K562 (cell line): ENCODE measurements at regions not wholly inside any gene's neighbourhood (a gene's known extent, or its start where the extent isn't known, plus 50 kb on each side); places are given as distances from the start of the nearest gene placed in this dataset.

Experiments
- ATAC-seq: fragments of 200-7000 bp; cut with Tn5 transposase; 3 replicates; pipeline ENCODE4 v1.9.1; 2020; ENCODE audit warnings: moderate library complexity
- BruUV-seq: library from RNA; stranded (reverse); fragments of 400-500 nt; replicated peaks from 2 replicates; lab custom pipeline; 2021; lab: Mats Ljungman, UMichigan
- CTCF ChIA-PET: fragments of 300-600 bp; formaldehyde crosslinking; extraction: SDS; loops from one replicate; lab custom pipeline; 2021; ENCODE audit warnings: low intra/inter-chr PET ratio; lab: Yijun Ruan, JAX
- POLR2A ChIA-PET: fragments of 300-600, 350-650 bp; sonication (Branson Sonifier 250); formaldehyde crosslinking; extraction: SDS; loops from one replicate; lab custom pipeline; 2021; ENCODE audit warnings: antibody characterized with exemption, inconsistent platforms; lab: Yijun Ruan, JAX
- DNase-seq, 4 experiments: peaks; one replicate each; pipeline versions ENCODE4 v3.0.0 to v3.0.0-alpha.2; 2011 to 2018; ENCODE audit warnings: low spot score in 3 of 4, mixed read lengths in 3 of 4; ENCODE audit errors: extremely low read depth in 1 of 4
- FAIRE-seq: peaks from 2 replicates; lab custom pipeline; 2011; peaks lifted over from hg19 to GRCh38; lab: Jason Lieb, UNC
- H2AFZ ChIP-seq: 2 replicates; pipeline ENCODE4 v1.6.0; 2011; ENCODE audit warnings: low read depth, low read length, control low read depth, inconsistent platforms
- H3K27ac ChIP-seq: fragments of 200-600 bp; 3 replicates; pipeline ENCODE4 v1.8.0; 2011; ENCODE audit warnings: low read depth, mild to moderate bottlenecking, control low read depth, inconsistent platforms, low read length, moderate library complexity, mixed read lengths; ENCODE audit errors: extremely low read depth
- H3K27me3 ChIP-seq, 2 experiments: fragments of 300-600 bp in 1 of 2; 2 replicates in 1 of 2; 3 replicates in 1 of 2; pipeline versions ENCODE4 v1.6.0 to v1.8.0; 2011; ENCODE audit warnings: inconsistent platforms in 2 of 2, low read length in 2 of 2, mild to moderate bottlenecking in 1 of 2, mixed read lengths in 1 of 2, moderate library complexity in 1 of 2; ENCODE audit not compliant: control insufficient read depth in 2 of 2, insufficient read depth in 2 of 2
- H3K36me3 ChIP-seq: fragments of 300-600 bp; 3 replicates; pipeline ENCODE4 v1.8.0; 2011; ENCODE audit warnings: mild to moderate bottlenecking, low read length, inconsistent platforms; ENCODE audit not compliant: control insufficient read depth, insufficient read depth
- H3K4me1 ChIP-seq, 2 experiments: fragments of 200-600 bp in 1 of 2; replicated peaks in 1 of 2; 2 replicates in 1 of 2; 3 replicates in 1 of 2; pipeline versions ENCODE4 v1.5.1 to v1.8.0; 2011; ENCODE audit warnings: inconsistent platforms in 2 of 2, low read length in 2 of 2, mild to moderate bottlenecking in 1 of 2, mixed read lengths in 1 of 2, moderate library complexity in 1 of 2; ENCODE audit not compliant: control insufficient read depth in 2 of 2, insufficient read depth in 2 of 2
- H3K4me2 ChIP-seq: 2 replicates; pipeline ENCODE4 v1.6.1; 2011; ENCODE audit warnings: low read length, control low read depth, inconsistent platforms, mixed read lengths; ENCODE audit not compliant: insufficient read depth
- H3K4me3 ChIP-seq: fragments of 200-600 bp; sonication (generic), shearing (Covaris generic); 2 replicates; pipeline ENCODE4 v1.5.1; 2016; ENCODE audit warnings: control low read depth, inconsistent platforms
- H3K79me2 ChIP-seq: fragments of 200-600 bp; 3 replicates; pipeline ENCODE4 v1.8.0; 2011; ENCODE audit warnings: low read length, inconsistent platforms; ENCODE audit not compliant: control insufficient read depth, insufficient read depth
- H3K9ac ChIP-seq, 2 experiments: 2 replicates each; pipeline versions ENCODE4 v1.6.0 to v1.6.1; 2011; ENCODE audit warnings: low read depth in 2 of 2, low read length in 2 of 2, control low read depth in 1 of 2, inconsistent platforms in 1 of 2, mild to moderate bottlenecking in 1 of 2, mixed read lengths in 1 of 2; ENCODE audit not compliant: insufficient read depth in 1 of 2
- H3K9me1 ChIP-seq: one replicate; pipeline ENCODE4 v1.6.0; 2011; ENCODE audit warnings: inconsistent platforms, mild to moderate bottlenecking, low read length, moderate library complexity; ENCODE audit not compliant: control insufficient read depth, insufficient read depth
- H3K9me3 ChIP-seq: replicated peaks from 2 replicates; pipeline ENCODE4 v1.5.1; 2011; ENCODE audit warnings: low read depth, low read length, inconsistent platforms; ENCODE audit not compliant: control insufficient read depth, insufficient read depth
- H4K20me1 ChIP-seq: replicated peaks from 2 replicates; pipeline ENCODE4 v1.6.1; 2011; ENCODE audit warnings: low read length, inconsistent platforms, mixed read lengths; ENCODE audit not compliant: control insufficient read depth, insufficient read depth
- CHCHD3 ChIP-seq: fragments of 250-450 bp; sonication (Bioruptor Pico); IDR thresholded peaks from 2 replicates; pipeline ENCODE4 v2.1.2; 2022; ENCODE audit warnings: mild to moderate bottlenecking
- HNRNPH1 ChIP-seq: fragments of 200-400 bp; formaldehyde crosslinking; optimal IDR thresholded peaks from 2 replicates; pipeline ENCODE3; 2017; ENCODE audit warnings: low read depth, mild to moderate bottlenecking, low read length, moderate library complexity
- HNRNPL ChIP-seq: fragments of 200-400 bp; formaldehyde crosslinking; IDR thresholded peaks from 2 replicates; pipeline ENCODE4 v1.6.1; 2017; ENCODE audit warnings: low read depth, mild to moderate bottlenecking, low read length
- WHSC1 ChIP-seq: IDR thresholded peaks from one replicate; pipeline ENCODE4 v1.6.1; 2012; ENCODE audit warnings: low read length, control low read depth, inconsistent platforms
- ZFP30 ChIP-seq: fragments of 250-450 bp; sonication (Bioruptor Pico); IDR thresholded peaks from 2 replicates; pipeline ENCODE4 v1.8.0; 2022; ENCODE audit warnings: moderate library complexity, mild to moderate bottlenecking, inconsistent platforms, borderline replicate concordance
- ZNF232 ChIP-seq: sonication (generic); formaldehyde crosslinking; IDR thresholded peaks from 2 replicates; pipeline ENCODE4 v1.8.0; 2022; ENCODE audit warnings: mild to moderate bottlenecking, missing genetic modification reagents
- ZNF561 ChIP-seq: fragments of 450-650 bp; formaldehyde crosslinking; conservative IDR thresholded peaks from 2 replicates; pipeline ENCODE4 v1.4.0; 2020; ENCODE audit warnings: mild to moderate bottlenecking, moderate library complexity
- ZNF707 ChIP-seq: fragments of 250-450 bp; sonication (Bioruptor Pico); conservative IDR thresholded peaks from 2 replicates; pipeline ENCODE4 v1.8.0; 2022; ENCODE audit warnings: inconsistent platforms, mild to moderate bottlenecking, moderate library complexity
- in situ Hi-C: fragments of 300-500 bp; cut with MboI; formaldehyde crosslinking; loops from 4 replicates; pipeline ENCODE4 v1.15.0; 2018; ENCODE audit warnings: inconsistent platforms, mixed read lengths
- intact Hi-C: fragments of 100-400 bp; cut with micrococcal nuclease; formaldehyde crosslinking; loops from 2 replicates; pipeline ENCODE4 v1.14.2; 2022
- TF ChIP-seq, protein P1 (sequence below): fragments of 250-450 bp; sonication (Bioruptor Pico); IDR thresholded peaks from 2 replicates; pipeline ENCODE4 v1.5.0; 2021; ENCODE audit warnings: mild to moderate bottlenecking, borderline replicate concordance
- TF ChIP-seq, protein P2 (sequence below): fragments of 250-450 bp; sonication (Bioruptor Pico); IDR thresholded peaks from 2 replicates; pipeline ENCODE4 v1.8.0; 2022; ENCODE audit warnings: inconsistent platforms
- TF ChIP-seq, protein P3 (sequence below): fragments of 450-650 bp; IDR thresholded peaks from 2 replicates; pipeline ENCODE4 v1.6.1; 2017; ENCODE audit warnings: mild to moderate bottlenecking, moderate library complexity
- TF ChIP-seq, protein P4 (sequence below): fragments of 450-650 bp; IDR thresholded peaks from 2 replicates; pipeline ENCODE4 v1.6.1; 2017; ENCODE audit warnings: antibody characterized with exemption
- TF ChIP-seq, protein P5 (sequence below): fragments of 450-650 bp; formaldehyde crosslinking; IDR thresholded peaks from 2 replicates; pipeline ENCODE4 v1.4.0; 2020; ENCODE audit warnings: mild to moderate bottlenecking, moderate library complexity

DNA sequence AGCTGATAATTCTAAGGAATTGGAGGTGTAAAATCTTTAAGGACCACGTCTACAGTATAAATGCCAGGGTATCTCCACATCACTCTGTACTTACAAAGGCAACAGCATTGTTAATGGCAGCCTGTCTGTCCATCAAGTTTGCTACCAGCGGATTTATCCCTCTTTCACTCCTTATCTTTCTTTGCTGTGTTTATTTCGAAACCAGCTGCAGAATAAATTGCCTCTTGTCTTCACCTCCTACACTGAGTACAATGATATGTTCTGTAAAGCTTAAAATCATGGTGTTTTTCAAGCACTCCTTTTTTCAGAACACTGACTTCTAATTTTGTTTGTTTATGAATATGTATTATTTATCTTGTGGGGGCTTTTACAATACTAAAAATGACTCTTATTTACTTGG lies 1088.1 kb downstream of the NR2F1-AS1 start (continued):
- TF ChIP-seq HNRNPL (no peak), WHSC1 (no peak)
- TF ChIP-seq, protein P1, sequence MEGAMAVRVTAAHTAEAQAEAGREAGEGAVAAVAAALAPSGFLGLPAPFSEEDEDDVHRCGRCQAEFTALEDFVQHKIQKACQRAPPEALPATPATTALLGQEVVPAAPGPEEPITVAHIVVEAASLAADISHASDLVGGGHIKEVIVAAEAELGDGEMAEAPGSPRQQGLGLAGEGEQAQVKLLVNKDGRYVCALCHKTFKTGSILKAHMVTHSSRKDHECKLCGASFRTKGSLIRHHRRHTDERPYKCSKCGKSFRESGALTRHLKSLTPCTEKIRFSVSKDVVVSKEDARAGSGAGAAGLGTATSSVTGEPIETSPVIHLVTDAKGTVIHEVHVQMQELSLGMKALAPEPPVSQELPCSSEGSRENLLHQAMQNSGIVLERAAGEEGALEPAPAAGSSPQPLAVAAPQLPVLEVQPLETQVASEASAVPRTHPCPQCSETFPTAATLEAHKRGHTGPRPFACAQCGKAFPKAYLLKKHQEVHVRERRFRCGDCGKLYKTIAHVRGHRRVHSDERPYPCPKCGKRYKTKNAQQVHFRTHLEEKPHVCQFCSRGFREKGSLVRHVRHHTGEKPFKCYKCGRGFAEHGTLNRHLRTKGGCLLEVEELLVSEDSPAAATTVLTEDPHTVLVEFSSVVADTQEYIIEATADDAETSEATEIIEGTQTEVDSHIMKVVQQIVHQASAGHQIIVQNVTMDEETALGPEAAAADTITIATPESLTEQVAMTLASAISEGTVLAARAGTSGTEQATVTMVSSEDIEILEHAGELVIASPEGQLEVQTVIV (CRISPR knock-in tag), result no peak

DNA sequence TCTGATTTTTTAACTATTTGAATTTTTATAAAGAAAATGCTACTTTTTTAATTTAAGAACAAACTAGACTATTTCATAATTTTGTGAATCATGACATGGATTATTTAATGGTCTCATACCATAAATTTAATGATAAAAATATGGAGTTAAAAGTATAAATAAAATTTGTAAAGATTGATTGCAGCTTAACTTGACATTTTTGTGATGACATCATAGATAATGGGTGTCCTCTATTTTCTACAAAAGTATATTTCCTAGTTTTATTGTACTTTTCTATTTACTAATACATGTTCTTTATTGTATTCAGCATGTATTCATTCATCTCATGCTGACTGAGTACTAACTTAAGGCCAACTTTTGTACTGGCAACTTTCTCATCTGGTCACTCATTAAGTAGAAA lies 1096.5 kb downstream of the NR2F1-AS1 start:
- no peaks in the 10 kb centered on the region for H3K36me3 ChIP-seq
- ChIA-PET POLR2A (no interaction called here), CTCF (no interaction called here)
- H3K9me3 ChIP-seq, result 0 out of 2 replicates have a peak, but pooled peaks cover 2% of the 10 kb centered on the region
- H2AFZ ChIP-seq, result no peak overlapping the region
- H3K79me2 ChIP-seq, result no peaks in the 10 kb centered on the region
- in situ Hi-C loops (no loop called here), intact Hi-C loops (no loop called here)
- H3K4me3 ChIP-seq, result no peak overlapping the region
- ATAC-seq (no peak), DNase-seq (no peak), FAIRE-seq (no peak)
- H3K4me2 ChIP-seq, result no peak overlapping the region
- no peak overlapping the region for H3K27ac ChIP-seq
- H3K27me3 ChIP-seq, result no peaks in the 10 kb centered on the region
- no peak overlapping the region for H3K9ac ChIP-seq
- H3K4me1 ChIP-seq, result no peaks in the 10 kb centered on the region
- no peaks in the 10 kb centered on the region for H4K20me1 ChIP-seq
- H3K9me1 ChIP-seq, result no peaks in the 10 kb centered on the region
- BruUV-seq, result no TSS peak
- TF ChIP-seq ZNF232 (no peak), ZNF561 (CRISPR knock-in tag) (no peak), CHCHD3 (CRISPR knock-in tag) (no peak), ZFP30 (no peak), HNRNPH1 (no peak), ZNF707 (CRISPR knock-in tag) (no peak)
- TF ChIP-seq, protein P2, sequence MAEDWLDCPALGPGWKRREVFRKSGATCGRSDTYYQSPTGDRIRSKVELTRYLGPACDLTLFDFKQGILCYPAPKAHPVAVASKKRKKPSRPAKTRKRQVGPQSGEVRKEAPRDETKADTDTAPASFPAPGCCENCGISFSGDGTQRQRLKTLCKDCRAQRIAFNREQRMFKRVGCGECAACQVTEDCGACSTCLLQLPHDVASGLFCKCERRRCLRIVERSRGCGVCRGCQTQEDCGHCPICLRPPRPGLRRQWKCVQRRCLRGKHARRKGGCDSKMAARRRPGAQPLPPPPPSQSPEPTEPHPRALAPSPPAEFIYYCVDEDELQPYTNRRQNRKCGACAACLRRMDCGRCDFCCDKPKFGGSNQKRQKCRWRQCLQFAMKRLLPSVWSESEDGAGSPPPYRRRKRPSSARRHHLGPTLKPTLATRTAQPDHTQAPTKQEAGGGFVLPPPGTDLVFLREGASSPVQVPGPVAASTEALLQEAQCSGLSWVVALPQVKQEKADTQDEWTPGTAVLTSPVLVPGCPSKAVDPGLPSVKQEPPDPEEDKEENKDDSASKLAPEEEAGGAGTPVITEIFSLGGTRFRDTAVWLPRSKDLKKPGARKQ, result no peak
- TF ChIP-seq, protein P3, sequence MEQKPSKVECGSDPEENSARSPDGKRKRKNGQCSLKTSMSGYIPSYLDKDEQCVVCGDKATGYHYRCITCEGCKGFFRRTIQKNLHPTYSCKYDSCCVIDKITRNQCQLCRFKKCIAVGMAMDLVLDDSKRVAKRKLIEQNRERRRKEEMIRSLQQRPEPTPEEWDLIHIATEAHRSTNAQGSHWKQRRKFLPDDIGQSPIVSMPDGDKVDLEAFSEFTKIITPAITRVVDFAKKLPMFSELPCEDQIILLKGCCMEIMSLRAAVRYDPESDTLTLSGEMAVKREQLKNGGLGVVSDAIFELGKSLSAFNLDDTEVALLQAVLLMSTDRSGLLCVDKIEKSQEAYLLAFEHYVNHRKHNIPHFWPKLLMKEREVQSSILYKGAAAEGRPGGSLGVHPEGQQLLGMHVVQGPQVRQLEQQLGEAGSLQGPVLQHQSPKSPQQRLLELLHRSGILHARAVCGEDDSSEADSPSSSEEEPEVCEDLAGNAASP, result no peak
- TF ChIP-seq, protein P4, sequence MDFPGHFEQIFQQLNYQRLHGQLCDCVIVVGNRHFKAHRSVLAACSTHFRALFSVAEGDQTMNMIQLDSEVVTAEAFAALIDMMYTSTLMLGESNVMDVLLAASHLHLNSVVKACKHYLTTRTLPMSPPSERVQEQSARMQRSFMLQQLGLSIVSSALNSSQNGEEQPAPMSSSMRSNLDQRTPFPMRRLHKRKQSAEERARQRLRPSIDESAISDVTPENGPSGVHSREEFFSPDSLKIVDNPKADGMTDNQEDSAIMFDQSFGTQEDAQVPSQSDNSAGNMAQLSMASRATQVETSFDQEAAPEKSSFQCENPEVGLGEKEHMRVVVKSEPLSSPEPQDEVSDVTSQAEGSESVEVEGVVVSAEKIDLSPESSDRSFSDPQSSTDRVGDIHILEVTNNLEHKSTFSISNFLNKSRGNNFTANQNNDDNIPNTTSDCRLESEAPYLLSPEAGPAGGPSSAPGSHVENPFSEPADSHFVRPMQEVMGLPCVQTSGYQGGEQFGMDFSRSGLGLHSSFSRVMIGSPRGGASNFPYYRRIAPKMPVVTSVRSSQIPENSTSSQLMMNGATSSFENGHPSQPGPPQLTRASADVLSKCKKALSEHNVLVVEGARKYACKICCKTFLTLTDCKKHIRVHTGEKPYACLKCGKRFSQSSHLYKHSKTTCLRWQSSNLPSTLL, result no peak
- TF ChIP-seq, protein P5, sequence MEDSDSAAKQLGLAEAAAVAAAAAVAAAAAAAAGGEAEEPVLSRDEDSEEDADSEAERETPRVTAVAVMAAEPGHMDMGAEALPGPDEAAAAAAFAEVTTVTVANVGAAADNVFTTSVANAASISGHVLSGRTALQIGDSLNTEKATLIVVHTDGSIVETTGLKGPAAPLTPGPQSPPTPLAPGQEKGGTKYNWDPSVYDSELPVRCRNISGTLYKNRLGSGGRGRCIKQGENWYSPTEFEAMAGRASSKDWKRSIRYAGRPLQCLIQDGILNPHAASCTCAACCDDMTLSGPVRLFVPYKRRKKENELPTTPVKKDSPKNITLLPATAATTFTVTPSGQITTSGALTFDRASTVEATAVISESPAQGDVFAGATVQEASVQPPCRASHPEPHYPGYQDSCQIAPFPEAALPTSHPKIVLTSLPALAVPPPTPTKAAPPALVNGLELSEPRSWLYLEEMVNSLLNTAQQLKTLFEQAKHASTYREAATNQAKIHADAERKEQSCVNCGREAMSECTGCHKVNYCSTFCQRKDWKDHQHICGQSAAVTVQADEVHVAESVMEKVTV (CRISPR knock-in tag), result no peak
